ENCODE measurements at regions not wholly inside any gene's neighbourhood (a gene's known extent, or its start where the extent isn't known, plus 50 kb on each side); places are given as distances from the start of the nearest gene placed in this dataset.

DNA sequence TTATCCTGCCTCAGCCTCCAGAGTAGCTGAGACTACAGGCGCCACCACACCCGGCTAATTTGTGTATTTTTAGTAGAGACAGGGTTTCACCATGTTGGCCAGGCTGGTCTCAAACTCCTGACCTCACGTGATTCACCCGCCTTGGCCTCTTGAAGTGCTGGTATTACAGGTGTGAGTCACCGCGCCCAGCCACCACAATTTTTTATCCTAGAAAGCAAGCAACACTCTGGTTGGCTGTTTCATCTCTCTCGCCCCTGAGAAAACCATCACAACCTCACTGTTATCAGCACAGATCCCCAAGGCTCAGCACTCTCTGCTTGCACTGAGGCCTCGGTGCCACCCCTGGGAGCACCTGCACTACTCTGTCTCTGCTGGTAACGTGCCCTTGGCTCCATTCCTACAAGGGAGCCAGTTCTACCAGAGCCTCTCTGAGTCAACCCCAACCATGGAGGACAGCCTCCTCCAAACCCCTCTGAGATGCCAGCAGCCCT, 134.8 kb upstream of the AGAP1 start:
- TF ChIP-seq, protein P1, sequence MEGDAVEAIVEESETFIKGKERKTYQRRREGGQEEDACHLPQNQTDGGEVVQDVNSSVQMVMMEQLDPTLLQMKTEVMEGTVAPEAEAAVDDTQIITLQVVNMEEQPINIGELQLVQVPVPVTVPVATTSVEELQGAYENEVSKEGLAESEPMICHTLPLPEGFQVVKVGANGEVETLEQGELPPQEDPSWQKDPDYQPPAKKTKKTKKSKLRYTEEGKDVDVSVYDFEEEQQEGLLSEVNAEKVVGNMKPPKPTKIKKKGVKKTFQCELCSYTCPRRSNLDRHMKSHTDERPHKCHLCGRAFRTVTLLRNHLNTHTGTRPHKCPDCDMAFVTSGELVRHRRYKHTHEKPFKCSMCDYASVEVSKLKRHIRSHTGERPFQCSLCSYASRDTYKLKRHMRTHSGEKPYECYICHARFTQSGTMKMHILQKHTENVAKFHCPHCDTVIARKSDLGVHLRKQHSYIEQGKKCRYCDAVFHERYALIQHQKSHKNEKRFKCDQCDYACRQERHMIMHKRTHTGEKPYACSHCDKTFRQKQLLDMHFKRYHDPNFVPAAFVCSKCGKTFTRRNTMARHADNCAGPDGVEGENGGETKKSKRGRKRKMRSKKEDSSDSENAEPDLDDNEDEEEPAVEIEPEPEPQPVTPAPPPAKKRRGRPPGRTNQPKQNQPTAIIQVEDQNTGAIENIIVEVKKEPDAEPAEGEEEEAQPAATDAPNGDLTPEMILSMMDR (conservative IDR thresholded peaks at IDR 0.05 in 1 of 2, IDR thresholded peaks at IDR 0.05 in 1 of 2; ENCODE audit: extremely low read depth in 1 of 2, insufficient read depth in 1 of 2, low read depth in 1 of 2, low read length in 2 of 2) = no peak
- TF ChIP-seq EZH2 (IDR thresholded peaks at IDR 0.05; ENCODE audit: borderline replicate concordance, low read length) = no peak
